ENCODE measurements at regions not wholly inside any gene's neighbourhood (a gene's known extent, or its start where the extent isn't known, plus 50 kb on each side); places are given as distances from the start of the nearest gene placed in this dataset.

DNA sequence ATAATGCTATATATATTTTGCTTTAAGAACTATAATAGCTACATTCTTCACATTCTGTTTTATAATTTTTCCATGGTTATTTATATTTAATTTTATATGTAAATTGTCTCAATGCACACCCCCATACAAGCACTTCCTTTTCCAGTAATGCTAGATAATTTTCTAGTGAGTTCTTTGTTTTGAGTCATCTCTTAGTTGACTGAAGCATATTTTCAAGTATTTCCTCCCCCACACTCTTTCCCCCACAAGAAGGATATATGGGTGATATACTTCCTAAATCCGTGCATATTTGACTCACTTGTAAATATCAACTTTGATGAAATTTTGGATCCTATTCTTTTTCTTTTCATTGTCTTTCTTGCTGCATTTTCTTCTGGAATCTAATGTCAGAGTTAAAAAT, 82.1 kb upstream of the SRSF6 start:
- TF ChIP-seq CTCF (IDR thresholded peaks at IDR 0.05): no peak
- no peak for TF ChIP-seq POLR2AphosphoS5 (IDR thresholded peaks at IDR 0.05)
